GM18520 (cell line): ENCODE measurements at regions not wholly inside any gene's neighbourhood (a gene's known extent, or its start where the extent isn't known, plus 50 kb on each side); places are given as distances from the start of the nearest gene placed in this dataset.
A peak's percentile ranks its signal among the peaks of the same experiment; 100 is the strongest.

Source experiments
- ATAC-seq: cut with Tn5 transposase; IDR thresholded peaks from one replicate; pipeline ENCODE4 v1.9.1; 2021; ENCODE audit not compliant: unreplicated experiment

GRCh38 chr13:110097013-110097412, 209.9 kb downstream of the COL4A1 start:
- no peak for ATAC-seq

GRCh38 chr13:110092831-110093247, 214.1 kb downstream of the COL4A1 start:
- ATAC-seq = no peak

- no peak for ATAC-seq
These were observed 217.1 kb downstream of the COL4A1 start for GRCh38 chr13:110089815-110090214.

- ATAC-seq = no peak
These were observed 217.9 kb downstream of the COL4A1 start for GRCh38 chr13:110089100-110089499.

GRCh38 chr13:110073982-110074381, 233.0 kb downstream of the COL4A1 start:
- no peak for ATAC-seq

GRCh38 chr13:110070511-110071120, 236.3 kb downstream of the COL4A1 start:
- no peak for ATAC-seq

- no peak for ATAC-seq
These were observed 236.9 kb downstream of the COL4A1 start for GRCh38 chr13:110070046-110070445.

- ATAC-seq = no peak
These were observed 238.8 kb downstream of the COL4A1 start for GRCh38 chr13:110068176-110068473.

- no peak for ATAC-seq
These were observed 239.4 kb downstream of the COL4A1 start for GRCh38 chr13:110067355-110068175.

GRCh38 chr13:110065780-110066179, 241.2 kb downstream of the COL4A1 start:
- ATAC-seq = no peak

GRCh38 chr13:110063490-110064421, 243.2 kb downstream of the COL4A1 start:
- ATAC-seq = no peak

- no peak for ATAC-seq
These were observed 244.0 kb downstream of the COL4A1 start for GRCh38 chr13:110062777-110063442.

- ATAC-seq = no peak
These were observed 244.7 kb downstream of the COL4A1 start for GRCh38 chr13:110062077-110062776.

- ATAC-seq = no peak
These were observed 245.7 kb downstream of the COL4A1 start for GRCh38 chr13:110061270-110061669.

GRCh38 chr13:110057052-110057451, 249.9 kb downstream of the COL4A1 start:
- no peak for ATAC-seq

- no peak for ATAC-seq
These were observed 250.3 kb downstream of the COL4A1 start for GRCh38 chr13:110056640-110057039.

- ATAC-seq = peak; percentile 90
These were observed 251.9 kb downstream of the COL4A1 start for GRCh38 chr13:110055089-110055488.

- no peak for ATAC-seq
These were observed 252.9 kb downstream of the COL4A1 start for GRCh38 chr13:110054041-110054440.

GRCh38 chr13:110047496-110047895, 259.5 kb downstream of the COL4A1 start:
- ATAC-seq = no peak

GRCh38 chr13:110046811-110047210, 260.1 kb downstream of the COL4A1 start:
- ATAC-seq = no peak
